ENCODE measurements at regions not wholly inside any gene's neighbourhood (a gene's known extent, or its start where the extent isn't known, plus 50 kb on each side); places are given as distances from the start of the nearest gene placed in this dataset.

GRCh38 chr12:5307065-5307464, 124.8 kb upstream of the NTF3 start:
- TF ChIP-seq, protein P1, sequence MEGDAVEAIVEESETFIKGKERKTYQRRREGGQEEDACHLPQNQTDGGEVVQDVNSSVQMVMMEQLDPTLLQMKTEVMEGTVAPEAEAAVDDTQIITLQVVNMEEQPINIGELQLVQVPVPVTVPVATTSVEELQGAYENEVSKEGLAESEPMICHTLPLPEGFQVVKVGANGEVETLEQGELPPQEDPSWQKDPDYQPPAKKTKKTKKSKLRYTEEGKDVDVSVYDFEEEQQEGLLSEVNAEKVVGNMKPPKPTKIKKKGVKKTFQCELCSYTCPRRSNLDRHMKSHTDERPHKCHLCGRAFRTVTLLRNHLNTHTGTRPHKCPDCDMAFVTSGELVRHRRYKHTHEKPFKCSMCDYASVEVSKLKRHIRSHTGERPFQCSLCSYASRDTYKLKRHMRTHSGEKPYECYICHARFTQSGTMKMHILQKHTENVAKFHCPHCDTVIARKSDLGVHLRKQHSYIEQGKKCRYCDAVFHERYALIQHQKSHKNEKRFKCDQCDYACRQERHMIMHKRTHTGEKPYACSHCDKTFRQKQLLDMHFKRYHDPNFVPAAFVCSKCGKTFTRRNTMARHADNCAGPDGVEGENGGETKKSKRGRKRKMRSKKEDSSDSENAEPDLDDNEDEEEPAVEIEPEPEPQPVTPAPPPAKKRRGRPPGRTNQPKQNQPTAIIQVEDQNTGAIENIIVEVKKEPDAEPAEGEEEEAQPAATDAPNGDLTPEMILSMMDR (IDR thresholded peaks at IDR 0.05): no peak
- TF ChIP-seq POLR2A (IDR thresholded peaks at IDR 0.05): no peak

All from testis (tissue), 2 donors.